ENCODE measurements at regions not wholly inside any gene's neighbourhood (a gene's known extent, or its start where the extent isn't known, plus 50 kb on each side); places are given as distances from the start of the nearest gene placed in this dataset.

- DNase-seq: peak; percentile 41
These were observed 163.9 kb upstream of the NOCT start for GRCh38 chr4:138851391-138852335.

- no peak for DNase-seq
These were observed 169.9 kb upstream of the NOCT start for GRCh38 chr4:138845664-138846063.

DNA sequence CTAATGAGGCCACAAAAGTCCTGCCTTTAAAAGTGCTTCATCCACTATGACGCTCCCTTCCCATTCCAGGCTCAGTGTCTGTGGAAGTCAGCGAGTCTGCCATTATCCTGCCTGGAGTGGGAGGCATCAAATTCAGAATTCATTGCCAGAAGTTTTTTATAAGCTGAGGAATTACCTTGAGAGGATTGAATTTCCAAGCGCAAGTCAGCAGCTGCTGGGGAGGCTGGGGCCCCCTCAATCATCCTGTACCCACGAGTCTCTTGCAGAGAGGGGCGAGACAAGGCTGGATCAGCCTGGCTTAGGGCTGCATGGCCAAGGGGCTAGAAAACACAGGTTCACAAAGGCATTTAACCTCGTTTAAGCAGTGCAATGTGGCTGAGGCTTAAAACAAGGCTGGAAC is 170.5 kb upstream of the NOCT start:
- DNase-seq: no peak

GRCh38 chr4:138843616-138844015 is 172.0 kb upstream of the NOCT start:
- DNase-seq: no peak

GRCh38 chr4:138841343-138841742 is 174.2 kb upstream of the NOCT start:
- DNase-seq: no peak

GRCh38 chr4:138838251-138838650 is 177.3 kb upstream of the NOCT start:
- DNase-seq: no peak

DNA sequence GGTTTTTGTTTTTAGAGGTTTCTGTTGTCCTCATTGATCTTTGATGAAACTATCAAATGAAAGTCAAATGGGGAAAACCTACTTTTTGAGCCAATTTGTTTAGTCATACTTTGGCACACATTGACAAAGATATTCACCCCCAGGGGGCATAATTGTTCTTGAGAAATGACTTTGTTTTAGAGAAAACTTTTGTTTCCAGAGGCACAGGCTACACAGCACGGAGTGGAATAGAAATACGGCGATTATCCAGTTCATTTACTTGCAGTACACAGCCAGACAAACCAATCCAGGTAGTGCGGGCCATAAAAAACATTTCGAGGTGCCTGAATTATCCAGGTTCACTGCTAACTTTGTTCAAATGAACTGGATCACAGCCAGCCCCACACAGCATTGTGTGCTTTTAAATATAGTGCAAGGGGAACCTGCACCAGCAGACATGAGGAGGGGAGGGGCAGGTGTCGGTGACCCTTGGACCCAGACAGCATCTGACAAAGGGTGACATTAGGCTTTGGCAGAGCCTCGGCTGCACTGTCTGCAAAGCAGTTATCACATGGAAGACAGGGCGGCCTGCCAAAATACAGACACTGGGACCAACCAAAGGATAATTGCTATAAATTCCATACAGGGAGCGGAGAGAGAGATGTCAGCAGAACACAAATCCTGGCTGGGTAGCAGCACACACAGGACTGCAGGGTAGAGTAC is 179.6 kb upstream of the NOCT start:
- DNase-seq: peak; percentile 84

DNA sequence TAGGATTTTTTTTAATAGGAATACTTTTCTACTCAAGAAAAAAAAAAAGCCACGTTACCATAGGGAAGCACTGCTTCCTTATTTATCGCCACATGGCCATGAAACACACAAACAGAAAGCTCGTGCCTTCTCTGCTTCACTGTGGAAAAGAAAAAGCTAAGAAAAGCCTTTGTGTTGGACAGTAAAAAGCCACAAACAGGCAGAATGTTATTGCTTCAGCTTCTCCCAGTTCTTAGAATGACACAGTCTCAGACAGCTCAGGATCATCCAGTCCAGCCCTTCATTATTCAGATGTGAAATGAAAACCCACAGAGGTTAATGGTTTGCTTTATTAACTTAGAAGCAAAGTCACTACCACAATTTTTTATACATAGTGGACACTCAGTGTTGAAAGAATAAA is 181.6 kb upstream of the NOCT start:
- no peak for DNase-seq

DNA sequence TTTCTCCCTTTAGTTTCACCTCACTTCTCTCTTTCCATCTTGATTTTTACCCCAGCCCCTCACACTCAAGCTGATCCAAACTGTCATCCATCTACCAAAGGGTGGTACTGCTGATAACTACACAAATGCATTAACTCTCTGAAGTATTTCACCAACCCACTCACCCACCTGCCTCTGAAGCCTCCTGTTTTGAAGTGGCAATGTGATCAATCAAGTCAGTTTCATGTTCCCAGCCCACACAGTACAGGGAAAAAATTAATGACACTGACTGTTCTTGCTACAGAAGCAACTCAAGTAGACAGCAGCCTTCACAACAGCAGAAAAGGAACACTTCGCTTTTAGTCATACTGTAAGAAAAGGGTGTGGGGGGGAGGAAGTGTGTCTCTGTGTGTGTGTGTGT is 183.0 kb upstream of the NOCT start:
- no peak for DNase-seq

GRCh38 chr4:138831948-138832347 is 183.6 kb upstream of the NOCT start:
- DNase-seq: no peak

DNA sequence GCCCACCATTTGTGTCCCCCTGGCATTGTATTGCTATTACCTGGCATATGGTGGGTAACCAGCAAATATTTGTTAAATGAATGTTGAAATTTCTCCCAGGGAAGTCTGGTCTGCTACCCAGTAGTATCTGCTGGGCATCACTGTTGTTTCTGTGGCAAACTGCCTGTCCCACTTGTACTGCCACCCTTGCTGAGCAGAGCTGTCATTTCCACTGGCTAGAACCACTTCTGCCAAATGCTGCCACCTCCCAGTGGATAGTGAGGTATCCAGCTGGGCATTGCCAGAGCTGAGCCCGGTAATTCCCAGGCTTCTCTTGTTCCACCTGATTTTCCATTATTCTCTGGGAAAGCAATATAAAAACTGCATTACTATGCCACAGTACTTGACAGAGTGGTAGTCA is 186.7 kb upstream of the NOCT start:
- DNase-seq: no peak

GRCh38 chr4:138826754-138827153 is 188.8 kb upstream of the NOCT start:
- DNase-seq: no peak

DNA sequence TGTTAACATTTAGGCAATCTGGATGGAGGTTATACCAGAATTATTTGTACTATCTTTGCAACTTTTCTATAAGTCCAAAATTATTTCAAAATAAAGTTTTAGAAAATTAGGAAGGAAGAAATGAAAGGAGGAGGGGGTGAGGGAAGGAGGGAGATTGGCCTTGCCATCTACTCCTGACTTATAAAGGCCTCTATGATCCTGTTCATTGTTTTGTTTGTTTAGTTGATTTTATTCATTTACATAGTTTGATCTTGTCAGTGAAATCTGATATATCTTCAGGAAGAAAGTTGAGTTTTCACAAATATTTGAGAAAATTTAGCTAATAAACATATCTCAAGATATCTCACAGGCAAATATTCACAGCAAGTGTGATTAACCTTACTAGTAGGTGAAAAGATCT is 189.3 kb upstream of the NOCT start:
- DNase-seq: no peak

- no peak for DNase-seq
These were observed 194.2 kb upstream of the NOCT start for GRCh38 chr4:138821331-138821730.

DNA sequence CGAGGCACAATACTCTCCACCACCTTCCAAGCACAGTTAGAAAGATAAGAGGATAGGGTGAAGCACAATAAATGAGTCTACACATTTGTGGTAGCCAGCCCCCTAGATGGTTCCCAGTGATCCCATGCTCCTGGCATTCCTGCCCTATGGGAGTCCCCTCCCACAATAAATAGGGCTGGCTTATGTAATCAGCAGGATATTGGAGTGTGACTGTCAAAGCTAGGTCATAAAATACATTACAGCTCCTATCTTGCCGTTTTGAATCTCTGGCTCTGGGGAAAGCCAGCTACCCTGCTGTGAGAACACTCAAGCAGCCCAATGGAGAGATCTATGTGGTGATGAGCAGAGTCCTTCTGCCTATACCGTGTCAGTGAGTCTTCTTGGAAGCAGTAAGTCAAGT is 198.7 kb upstream of the NOCT start:
- no peak for DNase-seq

- no peak for DNase-seq
These were observed 199.8 kb upstream of the NOCT start for GRCh38 chr4:138815811-138816210.

DNA sequence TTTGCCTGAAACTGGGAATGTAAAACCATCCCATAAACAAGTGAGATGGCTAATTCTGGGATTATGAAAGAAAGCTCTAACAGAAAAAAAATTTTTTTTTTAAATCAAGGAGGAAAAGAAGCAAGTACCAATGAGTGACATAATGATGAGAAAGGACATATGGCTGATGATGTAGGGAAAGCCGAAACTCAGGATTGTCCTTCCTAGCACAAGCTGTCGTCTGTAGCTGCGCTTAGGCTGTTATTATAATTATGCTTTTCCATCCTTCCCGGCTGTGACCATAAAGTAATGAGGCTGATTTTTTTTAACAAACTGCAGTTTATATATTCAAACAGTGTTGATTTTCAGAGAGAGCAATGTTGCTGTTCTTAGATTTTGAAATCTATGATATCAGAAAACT is 209.8 kb upstream of the NOCT start:
- DNase-seq: no peak

DNA sequence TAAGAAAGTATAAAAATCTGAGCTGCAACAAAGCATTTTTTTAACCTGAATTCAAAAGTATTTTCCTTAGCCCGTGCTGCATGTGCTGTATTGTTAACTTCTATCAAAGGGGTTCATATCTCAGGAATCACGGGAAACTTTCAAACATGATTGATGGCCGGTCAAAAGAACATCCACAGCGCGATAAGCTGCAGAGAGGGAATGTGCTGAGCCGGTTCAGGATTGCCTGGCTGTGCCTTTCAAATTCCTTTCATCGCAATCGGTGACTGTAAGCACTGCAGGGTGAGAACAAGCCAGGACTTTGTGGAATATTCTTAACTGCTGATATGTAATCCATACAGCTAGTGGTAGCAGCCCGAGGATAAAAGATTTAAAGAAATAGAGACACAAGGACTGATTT is 210.9 kb upstream of the NOCT start:
- DNase-seq: no peak

GRCh38 chr4:138803051-138803450 is 212.5 kb upstream of the NOCT start:
- DNase-seq: no peak

- no peak for DNase-seq
These were observed 213.1 kb upstream of the NOCT start for GRCh38 chr4:138802499-138802898.

- no peak for DNase-seq
These were observed 215.2 kb upstream of the NOCT start for GRCh38 chr4:138800421-138800820.

- DNase-seq: no peak
These were observed 217.2 kb upstream of the NOCT start for GRCh38 chr4:138798404-138798803.

DNA sequence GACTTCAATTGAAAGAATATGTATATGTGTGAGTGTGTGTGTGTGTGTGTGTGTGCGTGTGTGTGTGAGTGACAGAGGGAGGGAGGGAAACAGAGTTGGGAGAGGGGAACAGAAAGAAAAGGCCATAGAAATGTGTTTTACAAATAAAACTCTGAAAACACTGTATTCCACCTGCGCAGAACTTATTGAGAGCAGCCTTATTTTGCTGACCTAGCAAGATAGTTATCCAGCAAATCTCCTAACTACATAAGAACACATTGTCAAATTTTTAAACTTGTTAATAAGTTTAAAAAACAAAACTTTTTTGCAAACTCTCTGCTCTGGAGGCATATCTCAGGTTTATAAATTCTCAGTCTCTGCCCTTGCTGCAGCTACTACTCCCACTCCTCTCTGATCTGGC is 217.9 kb upstream of the NOCT start:
- DNase-seq: no peak

GRCh38 chr4:138796761-138797160 is 218.8 kb upstream of the NOCT start:
- DNase-seq: no peak

Data from NCI-H1105 (cell line).